COLO829 (cell line): ENCODE measurements at regions not wholly inside any gene's neighbourhood (a gene's known extent, or its start where the extent isn't known, plus 50 kb on each side); places are given as distances from the start of the nearest gene placed in this dataset.

Source experiments
- DNase-seq: peaks from one replicate; pipeline ENCODE4 v3.0.0; 2012; ENCODE audit warnings: low spot score

- DNase-seq, result no peak
Measured at GRCh38 chr16:73743665-73744496, 552.7 kb upstream of the PSMD7 start.

GRCh38 chr16:73739049-73739769 lies 557.4 kb upstream of the PSMD7 start:
- no peak for DNase-seq

GRCh38 chr16:73738266-73738665 lies 558.3 kb upstream of the PSMD7 start:
- DNase-seq, result no peak

DNA sequence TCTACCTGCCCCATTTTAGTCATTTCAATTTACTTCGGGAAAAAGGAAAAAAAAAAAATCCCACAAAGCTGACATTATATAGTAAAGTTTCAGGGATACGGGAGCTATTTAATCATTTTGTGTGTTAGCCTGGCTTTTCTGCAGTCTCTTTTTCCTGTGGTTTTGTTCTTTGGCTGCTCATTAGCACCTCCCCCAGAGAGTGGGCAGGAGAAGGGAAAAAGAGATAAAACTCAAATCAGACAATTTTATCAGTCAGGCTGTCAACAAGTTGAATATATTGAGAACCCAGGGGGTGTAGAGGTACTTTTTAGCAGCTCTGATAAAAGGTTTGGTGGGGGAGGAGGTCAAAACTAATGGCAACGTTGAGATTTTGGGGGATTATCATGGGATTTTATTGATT lies 559.0 kb upstream of the PSMD7 start:
- no peak for DNase-seq

- DNase-seq, result no peak
Measured at GRCh38 chr16:73735954-73736353, 560.7 kb upstream of the PSMD7 start.

DNA sequence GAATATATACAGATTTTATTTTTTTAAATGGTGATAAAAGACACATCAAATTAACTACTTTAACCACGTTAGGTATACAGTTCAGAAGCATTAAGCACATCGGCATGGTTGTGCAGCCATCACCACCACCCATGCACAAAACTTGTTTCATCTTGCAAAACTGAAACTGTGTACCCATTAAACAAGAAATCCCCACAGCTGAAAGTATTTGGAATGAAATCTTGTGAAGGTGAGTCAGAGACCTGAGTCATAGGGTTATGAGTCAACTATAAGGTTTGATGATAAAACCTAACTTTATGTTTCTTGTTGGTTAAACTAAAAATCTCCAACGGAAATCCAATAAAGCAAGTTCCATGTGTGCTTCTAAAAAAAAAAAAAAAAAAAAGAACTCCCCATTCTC lies 561.6 kb upstream of the PSMD7 start:
- no peak for DNase-seq

DNA sequence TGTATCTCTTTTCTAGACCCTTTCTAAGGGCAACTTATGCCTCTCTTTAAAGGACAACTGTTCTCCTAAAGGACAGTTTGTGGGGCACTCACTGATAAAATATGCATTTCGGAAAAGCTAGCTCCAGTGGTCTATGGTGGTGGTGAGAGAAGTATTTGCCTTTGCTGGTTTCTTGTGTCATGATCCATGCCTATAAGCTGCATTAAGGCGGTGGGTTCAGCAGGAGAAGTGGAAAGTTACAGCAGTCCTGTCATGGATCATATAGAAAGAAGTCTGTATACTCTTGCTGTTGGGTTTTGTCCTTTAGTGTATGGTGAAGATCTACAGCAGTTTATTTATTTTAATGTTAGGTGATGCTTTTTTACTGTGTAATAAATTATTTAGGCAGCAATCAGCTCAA lies 563.9 kb upstream of the PSMD7 start:
- no peak for DNase-seq

DNA sequence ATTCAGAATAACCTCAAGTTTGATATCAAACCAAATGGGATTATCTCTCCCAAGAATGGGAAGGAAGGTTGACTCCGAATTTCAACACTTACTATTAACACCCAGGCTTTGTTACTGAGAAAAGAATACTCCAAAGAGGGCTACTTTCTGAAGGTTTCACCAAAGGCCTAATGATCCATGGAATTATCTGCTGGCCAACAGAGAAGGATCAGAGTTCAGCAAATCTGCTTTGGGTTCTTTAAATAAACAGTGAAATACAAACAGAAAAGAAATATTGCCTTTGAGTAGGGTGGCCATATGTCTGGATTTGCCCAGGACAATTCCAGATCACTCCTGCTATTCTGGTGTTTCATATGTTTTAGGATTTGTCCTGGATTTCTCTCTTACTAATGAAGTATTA lies 564.5 kb upstream of the PSMD7 start:
- DNase-seq, result no peak

- DNase-seq, result no peak
Measured at GRCh38 chr16:73730481-73731090, 566.0 kb upstream of the PSMD7 start.

GRCh38 chr16:73725156-73725555 lies 571.5 kb upstream of the PSMD7 start:
- DNase-seq, result no peak

- DNase-seq, result no peak
Measured at GRCh38 chr16:73724503-73724902, 572.1 kb upstream of the PSMD7 start.

GRCh38 chr16:73717266-73717974 lies 579.2 kb upstream of the PSMD7 start:
- no peak for DNase-seq

GRCh38 chr16:73714976-73715375 lies 581.6 kb upstream of the PSMD7 start:
- no peak for DNase-seq

- no peak for DNase-seq
Measured at GRCh38 chr16:73713778-73714495, 582.7 kb upstream of the PSMD7 start.

GRCh38 chr16:73713251-73713650 lies 583.4 kb upstream of the PSMD7 start:
- peak; percentile 8 for DNase-seq

GRCh38 chr16:73711406-73712080 lies 585.1 kb upstream of the PSMD7 start:
- no peak for DNase-seq

DNA sequence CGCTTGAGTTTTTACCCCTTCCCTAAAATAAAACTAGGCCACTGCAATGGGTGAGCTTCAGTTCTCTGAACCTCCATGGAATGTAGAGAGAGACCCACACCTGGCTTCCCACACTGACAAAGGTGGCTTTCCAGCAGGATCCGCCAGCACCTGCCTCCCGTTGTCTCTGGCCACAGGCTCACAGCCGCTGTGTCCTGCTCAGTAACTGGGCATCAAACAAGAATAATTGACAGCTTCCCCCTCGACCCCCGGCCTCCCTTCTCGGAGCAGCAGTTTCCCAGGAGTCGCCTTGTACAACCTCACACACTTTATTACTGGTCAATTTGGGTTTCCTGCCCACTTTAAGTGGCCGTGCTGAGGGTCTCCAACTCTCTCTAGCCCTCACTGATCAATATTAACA lies 586.1 kb upstream of the PSMD7 start:
- no peak for DNase-seq

- no peak for DNase-seq
Measured at GRCh38 chr16:73707863-73708262, 588.8 kb upstream of the PSMD7 start.

GRCh38 chr16:73703891-73704290 lies 592.7 kb upstream of the PSMD7 start:
- no peak for DNase-seq

DNA sequence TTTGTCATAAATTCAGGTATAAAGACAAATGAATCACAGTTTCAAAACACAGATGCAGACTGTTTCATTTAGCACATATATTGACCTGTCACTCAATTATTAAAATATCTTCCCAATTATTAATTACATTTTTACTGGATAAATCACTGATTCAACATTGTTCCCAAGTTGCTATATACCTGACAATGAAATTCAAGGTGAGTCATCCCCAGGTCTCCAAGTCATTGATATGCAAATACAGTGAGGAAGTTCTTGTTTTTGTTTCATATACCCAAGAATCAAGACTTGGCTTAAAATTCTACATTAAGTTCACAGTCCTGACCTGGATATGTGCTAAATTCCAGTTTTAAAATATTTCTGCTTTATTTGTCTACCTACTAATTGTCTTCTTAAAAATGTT lies 599.3 kb upstream of the PSMD7 start:
- no peak for DNase-seq

- DNase-seq, result no peak
Measured at GRCh38 chr16:73692861-73693260, 603.8 kb upstream of the PSMD7 start.
